ENCODE measurements at regions not wholly inside any gene's neighbourhood (a gene's known extent, or its start where the extent isn't known, plus 50 kb on each side); places are given as distances from the start of the nearest gene placed in this dataset.

DNA sequence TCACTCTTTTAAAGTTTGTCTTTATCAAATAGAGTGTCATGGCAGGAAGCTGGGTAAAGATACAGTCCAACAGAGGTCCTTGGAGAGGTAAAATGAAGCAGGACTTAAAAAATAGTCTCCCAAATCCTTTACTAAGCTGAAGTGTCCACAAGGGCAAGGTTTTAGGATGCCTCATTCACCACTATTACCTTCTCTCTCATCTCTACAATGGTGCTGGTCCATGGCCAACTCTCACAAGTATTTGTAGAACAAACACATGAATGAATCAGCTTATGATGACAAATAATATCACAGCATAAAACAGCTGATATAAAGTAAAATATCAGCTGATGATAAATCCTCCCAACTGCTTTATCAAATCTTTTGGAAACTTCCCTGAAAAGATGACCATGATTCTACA is 162.3 kb upstream of the ZNF462 start:
- no peak for TF ChIP-seq CTCF (IDR thresholded peaks at IDR 0.05; ENCODE audit: borderline replicate concordance, extremely low read depth, low read length, poor library complexity, severe bottlenecking)
- TF ChIP-seq EZH2 (IDR thresholded peaks at IDR 0.05; ENCODE audit: borderline replicate concordance, low read depth, low read length, severe bottlenecking) = no peak

Data from DND-41 (cell line).